ENCODE measurements at regions not wholly inside any gene's neighbourhood (a gene's known extent, or its start where the extent isn't known, plus 50 kb on each side); places are given as distances from the start of the nearest gene placed in this dataset.

DNA sequence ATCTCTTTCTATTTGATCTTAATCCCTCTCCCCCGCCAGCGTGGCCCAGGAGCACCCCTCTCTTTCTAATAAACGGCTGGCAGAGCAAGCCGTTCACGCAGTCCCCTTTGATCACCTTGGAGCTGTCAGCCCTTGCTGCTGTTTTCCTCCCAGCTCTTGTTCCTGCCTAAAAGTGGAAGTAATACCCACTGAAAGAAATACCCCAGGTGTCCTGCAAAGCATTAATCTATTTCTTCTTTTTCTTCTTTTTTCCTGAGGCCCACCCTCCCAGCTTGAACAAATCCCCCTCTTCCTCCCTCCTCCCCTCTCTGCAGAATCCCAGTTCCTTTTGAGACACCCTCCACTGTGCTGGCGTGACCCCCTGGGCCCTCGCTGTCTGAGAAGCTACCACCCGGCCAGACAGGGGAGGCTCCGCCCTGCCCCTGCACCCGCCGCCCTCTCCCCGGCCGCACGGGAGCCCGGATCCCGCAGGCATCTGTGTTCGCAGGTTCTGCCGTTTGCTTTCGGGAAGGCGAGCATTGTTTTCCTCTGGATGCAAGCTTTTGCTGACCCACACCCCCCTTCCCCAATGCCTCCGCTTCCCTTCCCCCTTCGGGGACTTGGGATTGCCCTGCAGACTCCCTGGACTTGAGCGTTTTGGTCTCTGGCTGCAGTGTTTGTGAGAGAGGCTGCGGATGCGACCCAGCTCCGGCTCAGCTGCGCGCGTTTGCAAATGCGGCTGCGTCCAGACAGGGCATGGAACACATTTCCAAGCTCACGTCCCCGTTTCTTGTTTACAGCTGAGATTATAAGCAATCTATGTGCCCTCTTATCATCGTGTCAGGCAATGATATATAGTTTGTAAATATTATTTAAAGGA is 631.5 kb downstream of the NYAP2 start (continued):
- TF ChIP-seq, protein P1, sequence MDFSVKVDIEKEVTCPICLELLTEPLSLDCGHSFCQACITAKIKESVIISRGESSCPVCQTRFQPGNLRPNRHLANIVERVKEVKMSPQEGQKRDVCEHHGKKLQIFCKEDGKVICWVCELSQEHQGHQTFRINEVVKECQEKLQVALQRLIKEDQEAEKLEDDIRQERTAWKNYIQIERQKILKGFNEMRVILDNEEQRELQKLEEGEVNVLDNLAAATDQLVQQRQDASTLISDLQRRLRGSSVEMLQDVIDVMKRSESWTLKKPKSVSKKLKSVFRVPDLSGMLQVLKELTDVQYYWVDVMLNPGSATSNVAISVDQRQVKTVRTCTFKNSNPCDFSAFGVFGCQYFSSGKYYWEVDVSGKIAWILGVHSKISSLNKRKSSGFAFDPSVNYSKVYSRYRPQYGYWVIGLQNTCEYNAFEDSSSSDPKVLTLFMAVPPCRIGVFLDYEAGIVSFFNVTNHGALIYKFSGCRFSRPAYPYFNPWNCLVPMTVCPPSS (IDR thresholded peaks at IDR 0.05) = no peak
- TF ChIP-seq, protein P2, sequence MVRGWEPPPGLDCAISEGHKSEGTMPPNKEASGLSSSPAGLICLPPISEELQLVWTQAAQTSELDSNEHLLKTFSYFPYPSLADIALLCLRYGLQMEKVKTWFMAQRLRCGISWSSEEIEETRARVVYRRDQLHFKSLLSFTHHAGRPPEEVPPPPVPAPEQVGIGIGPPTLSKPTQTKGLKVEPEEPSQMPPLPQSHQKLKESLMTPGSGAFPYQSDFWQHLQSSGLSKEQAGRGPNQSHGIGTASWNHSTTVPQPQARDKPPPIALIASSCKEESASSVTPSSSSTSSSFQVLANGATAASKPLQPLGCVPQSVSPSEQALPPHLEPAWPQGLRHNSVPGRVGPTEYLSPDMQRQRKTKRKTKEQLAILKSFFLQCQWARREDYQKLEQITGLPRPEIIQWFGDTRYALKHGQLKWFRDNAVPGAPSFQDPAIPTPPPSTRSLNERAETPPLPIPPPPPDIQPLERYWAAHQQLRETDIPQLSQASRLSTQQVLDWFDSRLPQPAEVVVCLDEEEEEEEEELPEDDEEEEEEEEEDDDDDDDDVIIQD (CRISPR knock-in tag; IDR thresholded peaks at IDR 0.05; ENCODE audit: low read depth) = no peak; the same call in none of the 2 replicates
- TF ChIP-seq, protein P3, sequence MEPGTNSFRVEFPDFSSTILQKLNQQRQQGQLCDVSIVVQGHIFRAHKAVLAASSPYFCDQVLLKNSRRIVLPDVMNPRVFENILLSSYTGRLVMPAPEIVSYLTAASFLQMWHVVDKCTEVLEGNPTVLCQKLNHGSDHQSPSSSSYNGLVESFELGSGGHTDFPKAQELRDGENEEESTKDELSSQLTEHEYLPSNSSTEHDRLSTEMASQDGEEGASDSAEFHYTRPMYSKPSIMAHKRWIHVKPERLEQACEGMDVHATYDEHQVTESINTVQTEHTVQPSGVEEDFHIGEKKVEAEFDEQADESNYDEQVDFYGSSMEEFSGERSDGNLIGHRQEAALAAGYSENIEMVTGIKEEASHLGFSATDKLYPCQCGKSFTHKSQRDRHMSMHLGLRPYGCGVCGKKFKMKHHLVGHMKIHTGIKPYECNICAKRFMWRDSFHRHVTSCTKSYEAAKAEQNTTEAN (CRISPR knock-in tag; conservative IDR thresholded peaks at IDR 0.05) = no peak; the same call in 1 of the 2 replicates
- TF ChIP-seq GATAD1 (CRISPR knock-in tag; IDR thresholded peaks at IDR 0.05) = no peak
- TF ChIP-seq ZNF776 (CRISPR knock-in tag; IDR thresholded peaks at IDR 0.05) = no peak
- TF ChIP-seq, protein P4, sequence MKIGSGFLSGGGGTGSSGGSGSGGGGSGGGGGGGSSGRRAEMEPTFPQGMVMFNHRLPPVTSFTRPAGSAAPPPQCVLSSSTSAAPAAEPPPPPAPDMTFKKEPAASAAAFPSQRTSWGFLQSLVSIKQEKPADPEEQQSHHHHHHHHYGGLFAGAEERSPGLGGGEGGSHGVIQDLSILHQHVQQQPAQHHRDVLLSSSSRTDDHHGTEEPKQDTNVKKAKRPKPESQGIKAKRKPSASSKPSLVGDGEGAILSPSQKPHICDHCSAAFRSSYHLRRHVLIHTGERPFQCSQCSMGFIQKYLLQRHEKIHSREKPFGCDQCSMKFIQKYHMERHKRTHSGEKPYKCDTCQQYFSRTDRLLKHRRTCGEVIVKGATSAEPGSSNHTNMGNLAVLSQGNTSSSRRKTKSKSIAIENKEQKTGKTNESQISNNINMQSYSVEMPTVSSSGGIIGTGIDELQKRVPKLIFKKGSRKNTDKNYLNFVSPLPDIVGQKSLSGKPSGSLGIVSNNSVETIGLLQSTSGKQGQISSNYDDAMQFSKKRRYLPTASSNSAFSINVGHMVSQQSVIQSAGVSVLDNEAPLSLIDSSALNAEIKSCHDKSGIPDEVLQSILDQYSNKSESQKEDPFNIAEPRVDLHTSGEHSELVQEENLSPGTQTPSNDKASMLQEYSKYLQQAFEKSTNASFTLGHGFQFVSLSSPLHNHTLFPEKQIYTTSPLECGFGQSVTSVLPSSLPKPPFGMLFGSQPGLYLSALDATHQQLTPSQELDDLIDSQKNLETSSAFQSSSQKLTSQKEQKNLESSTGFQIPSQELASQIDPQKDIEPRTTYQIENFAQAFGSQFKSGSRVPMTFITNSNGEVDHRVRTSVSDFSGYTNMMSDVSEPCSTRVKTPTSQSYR (CRISPR knock-in tag; IDR thresholded peaks at IDR 0.05; ENCODE audit: borderline replicate concordance) = peak; percentile 44; the same call in 1 of the 2 replicates
